K562 (cell line): ENCODE measurements at regions not wholly inside any gene's neighbourhood (a gene's known extent, or its start where the extent isn't known, plus 50 kb on each side); places are given as distances from the start of the nearest gene placed in this dataset.

ENCODE experiments used
- ATAC-seq: fragments of 200-7000 bp; cut with Tn5 transposase; 3 replicates; pipeline ENCODE4 v1.9.1; 2020; ENCODE audit warnings: moderate library complexity
- BruUV-seq: library from RNA; stranded (reverse); fragments of 400-500 nt; replicated peaks from 2 replicates; lab custom pipeline; 2021; lab: Mats Ljungman, UMichigan
- CTCF ChIA-PET: fragments of 300-600 bp; formaldehyde crosslinking; extraction: SDS; loops from one replicate; lab custom pipeline; 2021; ENCODE audit warnings: low intra/inter-chr PET ratio; lab: Yijun Ruan, JAX
- POLR2A ChIA-PET: fragments of 300-600, 350-650 bp; sonication (Branson Sonifier 250); formaldehyde crosslinking; extraction: SDS; loops from one replicate; lab custom pipeline; 2021; ENCODE audit warnings: antibody characterized with exemption, inconsistent platforms; lab: Yijun Ruan, JAX
- DNase-seq, 4 experiments: peaks; one replicate each; pipeline versions ENCODE4 v3.0.0 to v3.0.0-alpha.2; 2011 to 2018; ENCODE audit warnings: low spot score in 3 of 4, mixed read lengths in 3 of 4; ENCODE audit errors: extremely low read depth in 1 of 4
- FAIRE-seq: peaks from 2 replicates; lab custom pipeline; 2011; peaks lifted over from hg19 to GRCh38; lab: Jason Lieb, UNC
- H2AFZ ChIP-seq: 2 replicates; pipeline ENCODE4 v1.6.0; 2011; ENCODE audit warnings: low read depth, low read length, control low read depth, inconsistent platforms
- H3K27ac ChIP-seq: fragments of 200-600 bp; 3 replicates; pipeline ENCODE4 v1.8.0; 2011; ENCODE audit warnings: low read depth, mild to moderate bottlenecking, control low read depth, inconsistent platforms, low read length, moderate library complexity, mixed read lengths; ENCODE audit errors: extremely low read depth
- H3K27me3 ChIP-seq, 2 experiments: fragments of 300-600 bp in 1 of 2; 2 replicates in 1 of 2; 3 replicates in 1 of 2; pipeline versions ENCODE4 v1.6.0 to v1.8.0; 2011; ENCODE audit warnings: inconsistent platforms in 2 of 2, low read length in 2 of 2, mild to moderate bottlenecking in 1 of 2, mixed read lengths in 1 of 2, moderate library complexity in 1 of 2; ENCODE audit not compliant: control insufficient read depth in 2 of 2, insufficient read depth in 2 of 2
- H3K36me3 ChIP-seq: fragments of 300-600 bp; 3 replicates; pipeline ENCODE4 v1.8.0; 2011; ENCODE audit warnings: mild to moderate bottlenecking, low read length, inconsistent platforms; ENCODE audit not compliant: control insufficient read depth, insufficient read depth
- H3K4me1 ChIP-seq, 2 experiments: fragments of 200-600 bp in 1 of 2; replicated peaks in 1 of 2; 2 replicates in 1 of 2; 3 replicates in 1 of 2; pipeline versions ENCODE4 v1.5.1 to v1.8.0; 2011; ENCODE audit warnings: inconsistent platforms in 2 of 2, low read length in 2 of 2, mild to moderate bottlenecking in 1 of 2, mixed read lengths in 1 of 2, moderate library complexity in 1 of 2; ENCODE audit not compliant: control insufficient read depth in 2 of 2, insufficient read depth in 2 of 2
- H3K4me2 ChIP-seq: 2 replicates; pipeline ENCODE4 v1.6.1; 2011; ENCODE audit warnings: low read length, control low read depth, inconsistent platforms, mixed read lengths; ENCODE audit not compliant: insufficient read depth
- H3K4me3 ChIP-seq: fragments of 200-600 bp; sonication (generic), shearing (Covaris generic); 2 replicates; pipeline ENCODE4 v1.5.1; 2016; ENCODE audit warnings: control low read depth, inconsistent platforms
- H3K79me2 ChIP-seq: fragments of 200-600 bp; 3 replicates; pipeline ENCODE4 v1.8.0; 2011; ENCODE audit warnings: low read length, inconsistent platforms; ENCODE audit not compliant: control insufficient read depth, insufficient read depth
- H3K9ac ChIP-seq, 2 experiments: 2 replicates each; pipeline versions ENCODE4 v1.6.0 to v1.6.1; 2011; ENCODE audit warnings: low read depth in 2 of 2, low read length in 2 of 2, control low read depth in 1 of 2, inconsistent platforms in 1 of 2, mild to moderate bottlenecking in 1 of 2, mixed read lengths in 1 of 2; ENCODE audit not compliant: insufficient read depth in 1 of 2
- H3K9me1 ChIP-seq: one replicate; pipeline ENCODE4 v1.6.0; 2011; ENCODE audit warnings: inconsistent platforms, mild to moderate bottlenecking, low read length, moderate library complexity; ENCODE audit not compliant: control insufficient read depth, insufficient read depth
- H3K9me3 ChIP-seq: replicated peaks from 2 replicates; pipeline ENCODE4 v1.5.1; 2011; ENCODE audit warnings: low read depth, low read length, inconsistent platforms; ENCODE audit not compliant: control insufficient read depth, insufficient read depth
- H4K20me1 ChIP-seq: replicated peaks from 2 replicates; pipeline ENCODE4 v1.6.1; 2011; ENCODE audit warnings: low read length, inconsistent platforms, mixed read lengths; ENCODE audit not compliant: control insufficient read depth, insufficient read depth
- COPS2 ChIP-seq: fragments of 450-650 bp; conservative IDR thresholded peaks from 2 replicates; pipeline ENCODE4 v1.6.1; 2016; ENCODE audit warnings: mild to moderate bottlenecking, moderate library complexity
- PHB ChIP-seq: fragments of 250-450 bp; sonication (Bioruptor Pico); IDR thresholded peaks from 2 replicates; pipeline ENCODE4 v1.5.0; 2021
- POLR3G ChIP-seq: IDR thresholded peaks from 2 replicates; pipeline ENCODE4 v1.6.1; 2011; ENCODE audit not compliant: insufficient read length, insufficient replicate concordance; ENCODE audit errors: extremely low read depth
- SMARCC2 ChIP-seq: fragments of 450-650 bp; IDR thresholded peaks from 2 replicates; pipeline ENCODE4 v1.6.1; 2017; ENCODE audit warnings: antibody characterized with exemption, moderate library complexity, mild to moderate bottlenecking, low read depth
- TBL1XR1 ChIP-seq, 2 experiments: IDR thresholded peaks; 2 replicates each; pipeline ENCODE4 v1.6.1; 2012; ENCODE audit warnings: improper control_type of control experiment in 2 of 2, low read length in 2 of 2, mild to moderate bottlenecking in 1 of 2
- TCF3 ChIP-seq: sonication (generic); formaldehyde crosslinking; IDR thresholded peaks from 2 replicates; pipeline ENCODE4 v1.4.0; 2020; ENCODE audit warnings: mild to moderate bottlenecking, missing genetic modification reagents
- WGBS: fragments of 100-300 bp; shearing (Covaris generic); methylation state at CpG from one replicate; pipeline ENCODE4 v1.1.6; 2016; ENCODE audit warnings: low coverage, mixed read lengths; ENCODE audit not compliant: insufficient coverage; ENCODE audit errors: missing lambda C conversion rate; 5-methylcytosine and 5-hydroxymethylcytosine counted together
- in situ Hi-C: fragments of 300-500 bp; cut with MboI; formaldehyde crosslinking; loops from 4 replicates; pipeline ENCODE4 v1.15.0; 2018; ENCODE audit warnings: inconsistent platforms, mixed read lengths
- intact Hi-C: fragments of 100-400 bp; cut with micrococcal nuclease; formaldehyde crosslinking; loops from 2 replicates; pipeline ENCODE4 v1.14.2; 2022
- TF ChIP-seq, protein P1 (sequence below): fragments of 450-650 bp; IDR thresholded peaks from 2 replicates; pipeline ENCODE4 v1.6.1; 2016; ENCODE audit warnings: mild to moderate bottlenecking
- TF ChIP-seq, protein P2 (sequence below): sonication (generic); formaldehyde crosslinking; IDR thresholded peaks from 2 replicates; pipeline ENCODE4 v1.8.0; 2023; ENCODE audit warnings: mild to moderate bottlenecking, missing genetic modification reagents
- TF ChIP-seq, protein P3 (sequence below): fragments of 200-400 bp; formaldehyde crosslinking; IDR thresholded peaks from 2 replicates; pipeline ENCODE4 v1.6.1; 2017; ENCODE audit warnings: mild to moderate bottlenecking, low read depth, low read length, moderate library complexity

DNA sequence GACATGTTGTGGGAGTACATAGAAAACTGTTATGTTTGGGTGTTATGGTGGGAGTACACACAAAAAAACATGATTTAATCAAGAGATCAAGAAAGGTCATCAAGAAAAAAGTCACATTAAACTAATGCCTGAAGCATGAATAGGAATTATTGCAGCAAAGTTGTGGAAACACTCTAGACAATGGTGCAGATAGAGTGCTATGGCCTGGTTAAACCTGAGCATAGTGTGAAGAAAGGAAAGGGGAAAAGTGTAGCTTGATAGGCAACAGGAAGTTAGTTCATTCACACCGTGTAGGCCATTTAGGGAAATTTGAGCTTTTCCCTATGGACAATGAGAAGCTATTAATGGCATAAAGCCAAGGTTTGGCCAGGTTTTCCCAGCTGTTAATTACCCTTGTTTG lies 162.1 kb upstream of the EMCN start:
- Histone ChIP-seq H3K9me3 (no peaks in the 10 kb centered on the region), H4K20me1 (no peaks in the 10 kb centered on the region), H3K4me1 (no peaks in the 10 kb centered on the region), H3K36me3 (no peaks in the 10 kb centered on the region), H3K4me2 (no peak overlapping the region), H2AFZ (no peak overlapping the region), H3K9me1 (no peaks in the 10 kb centered on the region), H3K79me2 (no peaks in the 10 kb centered on the region), H3K27me3 (no peaks in the 10 kb centered on the region), H3K4me3 (no peak overlapping the region), H3K27ac (no peak overlapping the region), H3K9ac (no peak overlapping the region)
- in situ Hi-C loops (no loop called here), intact Hi-C loops (no loop called here)
- WGBS = 0% methylated on average over 1 of the region's 1 CpG
- POLR2A ChIA-PET = no interaction called here
- TF ChIP-seq PHB (CRISPR knock-in tag) (no peak), POLR3G (no peak), SMARCC2 (no peak), TCF3 (CRISPR knock-in tag) (no peak), TBL1XR1 (IDR thresholded peaks at IDR 0.05; ENCODE audit: low read length in 2 of 2) (no peak), COPS2 (no peak)
- TF ChIP-seq, protein P1, sequence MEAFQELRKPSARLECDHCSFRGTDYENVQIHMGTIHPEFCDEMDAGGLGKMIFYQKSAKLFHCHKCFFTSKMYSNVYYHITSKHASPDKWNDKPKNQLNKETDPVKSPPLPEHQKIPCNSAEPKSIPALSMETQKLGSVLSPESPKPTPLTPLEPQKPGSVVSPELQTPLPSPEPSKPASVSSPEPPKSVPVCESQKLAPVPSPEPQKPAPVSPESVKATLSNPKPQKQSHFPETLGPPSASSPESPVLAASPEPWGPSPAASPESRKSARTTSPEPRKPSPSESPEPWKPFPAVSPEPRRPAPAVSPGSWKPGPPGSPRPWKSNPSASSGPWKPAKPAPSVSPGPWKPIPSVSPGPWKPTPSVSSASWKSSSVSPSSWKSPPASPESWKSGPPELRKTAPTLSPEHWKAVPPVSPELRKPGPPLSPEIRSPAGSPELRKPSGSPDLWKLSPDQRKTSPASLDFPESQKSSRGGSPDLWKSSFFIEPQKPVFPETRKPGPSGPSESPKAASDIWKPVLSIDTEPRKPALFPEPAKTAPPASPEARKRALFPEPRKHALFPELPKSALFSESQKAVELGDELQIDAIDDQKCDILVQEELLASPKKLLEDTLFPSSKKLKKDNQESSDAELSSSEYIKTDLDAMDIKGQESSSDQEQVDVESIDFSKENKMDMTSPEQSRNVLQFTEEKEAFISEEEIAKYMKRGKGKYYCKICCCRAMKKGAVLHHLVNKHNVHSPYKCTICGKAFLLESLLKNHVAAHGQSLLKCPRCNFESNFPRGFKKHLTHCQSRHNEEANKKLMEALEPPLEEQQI = no peak
- TF ChIP-seq, protein P2, sequence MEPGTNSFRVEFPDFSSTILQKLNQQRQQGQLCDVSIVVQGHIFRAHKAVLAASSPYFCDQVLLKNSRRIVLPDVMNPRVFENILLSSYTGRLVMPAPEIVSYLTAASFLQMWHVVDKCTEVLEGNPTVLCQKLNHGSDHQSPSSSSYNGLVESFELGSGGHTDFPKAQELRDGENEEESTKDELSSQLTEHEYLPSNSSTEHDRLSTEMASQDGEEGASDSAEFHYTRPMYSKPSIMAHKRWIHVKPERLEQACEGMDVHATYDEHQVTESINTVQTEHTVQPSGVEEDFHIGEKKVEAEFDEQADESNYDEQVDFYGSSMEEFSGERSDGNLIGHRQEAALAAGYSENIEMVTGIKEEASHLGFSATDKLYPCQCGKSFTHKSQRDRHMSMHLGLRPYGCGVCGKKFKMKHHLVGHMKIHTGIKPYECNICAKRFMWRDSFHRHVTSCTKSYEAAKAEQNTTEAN (CRISPR knock-in tag) = no peak
- TF ChIP-seq, protein P3, sequence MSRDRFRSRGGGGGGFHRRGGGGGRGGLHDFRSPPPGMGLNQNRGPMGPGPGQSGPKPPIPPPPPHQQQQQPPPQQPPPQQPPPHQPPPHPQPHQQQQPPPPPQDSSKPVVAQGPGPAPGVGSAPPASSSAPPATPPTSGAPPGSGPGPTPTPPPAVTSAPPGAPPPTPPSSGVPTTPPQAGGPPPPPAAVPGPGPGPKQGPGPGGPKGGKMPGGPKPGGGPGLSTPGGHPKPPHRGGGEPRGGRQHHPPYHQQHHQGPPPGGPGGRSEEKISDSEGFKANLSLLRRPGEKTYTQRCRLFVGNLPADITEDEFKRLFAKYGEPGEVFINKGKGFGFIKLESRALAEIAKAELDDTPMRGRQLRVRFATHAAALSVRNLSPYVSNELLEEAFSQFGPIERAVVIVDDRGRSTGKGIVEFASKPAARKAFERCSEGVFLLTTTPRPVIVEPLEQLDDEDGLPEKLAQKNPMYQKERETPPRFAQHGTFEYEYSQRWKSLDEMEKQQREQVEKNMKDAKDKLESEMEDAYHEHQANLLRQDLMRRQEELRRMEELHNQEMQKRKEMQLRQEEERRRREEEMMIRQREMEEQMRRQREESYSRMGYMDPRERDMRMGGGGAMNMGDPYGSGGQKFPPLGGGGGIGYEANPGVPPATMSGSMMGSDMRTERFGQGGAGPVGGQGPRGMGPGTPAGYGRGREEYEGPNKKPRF = no peak
- no TSS peak for BruUV-seq
- ATAC-seq (no peak), DNase-seq (no peak), FAIRE-seq (no peak)
- CTCF ChIA-PET = no interaction called here
